ENCODE measurements at regions not wholly inside any gene's neighbourhood (a gene's known extent, or its start where the extent isn't known, plus 50 kb on each side); places are given as distances from the start of the nearest gene placed in this dataset.

DNA sequence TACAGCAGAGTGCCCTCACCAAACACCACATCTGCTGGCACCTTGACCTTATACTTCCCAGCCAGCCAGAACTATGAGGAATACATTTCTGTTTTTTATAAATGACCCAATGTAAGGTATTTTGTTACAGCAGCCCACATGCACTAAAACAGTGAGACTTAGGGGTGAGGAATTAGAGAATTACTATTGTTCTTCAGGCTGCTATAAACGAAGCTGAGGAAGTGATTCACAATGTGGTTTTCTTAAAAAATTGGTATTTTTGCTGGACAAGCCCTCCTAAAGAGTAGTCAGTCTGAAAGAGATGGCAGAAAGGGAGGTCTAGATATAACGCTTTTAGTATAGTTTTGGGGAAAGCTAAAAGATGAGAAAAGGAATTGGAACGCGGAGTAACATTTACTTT is 101.0 kb downstream of the SLITRK6 start:
- H3K4me3 ChIP-seq (ENCODE audit: low read length), result no peak overlapping the region
- DNase-seq (ENCODE audit: low read depth), result no peak
- TF ChIP-seq, protein P1, sequence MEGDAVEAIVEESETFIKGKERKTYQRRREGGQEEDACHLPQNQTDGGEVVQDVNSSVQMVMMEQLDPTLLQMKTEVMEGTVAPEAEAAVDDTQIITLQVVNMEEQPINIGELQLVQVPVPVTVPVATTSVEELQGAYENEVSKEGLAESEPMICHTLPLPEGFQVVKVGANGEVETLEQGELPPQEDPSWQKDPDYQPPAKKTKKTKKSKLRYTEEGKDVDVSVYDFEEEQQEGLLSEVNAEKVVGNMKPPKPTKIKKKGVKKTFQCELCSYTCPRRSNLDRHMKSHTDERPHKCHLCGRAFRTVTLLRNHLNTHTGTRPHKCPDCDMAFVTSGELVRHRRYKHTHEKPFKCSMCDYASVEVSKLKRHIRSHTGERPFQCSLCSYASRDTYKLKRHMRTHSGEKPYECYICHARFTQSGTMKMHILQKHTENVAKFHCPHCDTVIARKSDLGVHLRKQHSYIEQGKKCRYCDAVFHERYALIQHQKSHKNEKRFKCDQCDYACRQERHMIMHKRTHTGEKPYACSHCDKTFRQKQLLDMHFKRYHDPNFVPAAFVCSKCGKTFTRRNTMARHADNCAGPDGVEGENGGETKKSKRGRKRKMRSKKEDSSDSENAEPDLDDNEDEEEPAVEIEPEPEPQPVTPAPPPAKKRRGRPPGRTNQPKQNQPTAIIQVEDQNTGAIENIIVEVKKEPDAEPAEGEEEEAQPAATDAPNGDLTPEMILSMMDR (conservative IDR thresholded peaks at IDR 0.05; ENCODE audit: low read depth, low read length), result no peak

DNA sequence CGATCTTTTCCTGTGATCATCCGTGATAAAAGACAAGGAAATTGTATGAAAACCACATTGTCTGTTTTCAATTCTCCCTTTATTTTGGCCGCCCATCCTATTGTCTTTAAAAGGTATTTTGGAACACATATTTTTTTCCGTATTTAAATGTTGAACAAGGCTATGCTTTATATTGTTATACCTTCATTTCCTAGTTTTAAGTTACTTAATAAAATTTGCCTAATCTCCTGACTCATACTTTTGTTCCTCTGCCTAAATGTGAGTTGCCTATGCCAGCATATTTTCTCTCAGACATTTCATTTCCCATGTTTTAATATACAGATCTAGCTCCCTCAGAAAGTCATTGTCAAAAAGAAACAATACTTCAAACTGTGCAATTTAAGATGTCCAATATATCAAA is 104.2 kb downstream of the SLITRK6 start:
- TF ChIP-seq, protein P1 (conservative IDR thresholded peaks at IDR 0.05; ENCODE audit: low read depth, low read length), result no peak
- no peak overlapping the region for H3K4me3 ChIP-seq (ENCODE audit: low read length)
- DNase-seq (ENCODE audit: low read depth), result no peak

DNA sequence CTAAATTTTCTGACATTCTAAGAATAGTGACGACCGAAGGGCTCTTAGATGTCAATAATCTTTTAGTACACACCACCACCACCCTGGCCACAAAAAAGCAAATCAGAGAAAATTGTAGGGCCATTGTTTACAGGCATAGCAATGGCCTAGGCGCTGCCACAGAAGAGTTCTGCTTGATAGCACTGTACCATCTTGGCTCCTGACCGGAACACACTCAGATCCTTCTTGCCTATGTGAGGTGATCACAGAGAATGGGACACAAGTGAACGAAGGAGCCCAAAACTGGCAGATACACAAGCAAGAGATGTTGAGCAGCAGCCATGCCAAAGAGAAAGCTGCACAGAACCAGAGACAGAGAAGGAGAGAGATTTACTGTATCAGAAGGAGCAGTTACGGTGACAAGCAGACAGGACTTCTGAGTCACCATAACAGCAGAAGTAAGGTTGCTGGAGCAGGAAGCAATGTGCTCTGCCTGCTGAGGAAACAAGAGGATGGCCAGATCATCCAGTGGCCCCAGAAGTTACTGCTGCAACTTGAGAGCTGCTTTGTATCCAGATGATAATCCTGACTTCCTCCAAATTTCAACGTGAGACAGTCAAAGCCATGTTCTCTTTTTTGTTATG is 105.2 kb downstream of the SLITRK6 start:
- TF ChIP-seq, protein P1 (conservative IDR thresholded peaks at IDR 0.05; ENCODE audit: low read depth, low read length), result no peak
- H3K4me3 ChIP-seq (ENCODE audit: low read length), result no peak overlapping the region
- DNase-seq (ENCODE audit: low read depth), result no peak

DNA sequence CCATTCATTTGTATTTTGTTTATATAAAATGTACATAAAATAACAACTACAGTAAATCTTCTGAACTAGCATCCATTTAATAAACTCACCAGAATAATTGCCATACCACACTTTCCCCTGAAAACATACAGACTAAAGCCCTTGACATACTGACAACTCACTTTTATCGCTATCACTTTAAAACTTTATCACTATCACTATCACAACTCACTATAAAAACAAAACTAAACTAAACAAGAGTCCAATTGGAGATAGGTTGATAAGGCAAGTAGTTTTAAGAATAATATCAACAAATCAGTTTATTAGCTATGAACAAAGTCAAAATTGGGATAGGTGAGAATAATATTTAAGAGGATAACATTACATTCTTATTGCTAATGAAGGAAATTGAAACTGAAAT is 108.9 kb downstream of the SLITRK6 start:
- no peak overlapping the region for H3K4me3 ChIP-seq (ENCODE audit: low read length)
- no peak for DNase-seq (ENCODE audit: low read depth)
- TF ChIP-seq, protein P1 (conservative IDR thresholded peaks at IDR 0.05; ENCODE audit: low read depth, low read length), result no peak

DNA sequence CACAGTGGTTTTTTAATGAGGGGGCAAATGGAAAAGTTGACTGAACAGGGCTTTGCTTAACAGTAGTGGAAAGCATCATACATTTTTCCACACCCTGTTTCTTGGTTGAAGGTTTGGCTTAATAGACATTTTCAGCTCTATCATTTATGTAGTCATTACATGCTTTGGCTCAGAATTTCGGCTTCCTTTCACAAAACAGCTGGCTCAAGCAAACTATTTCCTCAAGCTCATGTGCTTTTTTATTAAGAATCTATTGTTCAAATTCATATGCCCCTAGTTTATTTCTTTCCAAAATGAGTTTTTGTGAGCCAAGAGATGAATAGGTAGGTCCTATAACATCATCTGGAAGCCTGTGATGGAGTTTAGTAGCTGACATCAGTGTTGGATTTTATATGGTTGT is 113.8 kb downstream of the SLITRK6 start:
- no peak for DNase-seq (ENCODE audit: low read depth)
- no peak overlapping the region for H3K4me3 ChIP-seq (ENCODE audit: low read length)

DNA sequence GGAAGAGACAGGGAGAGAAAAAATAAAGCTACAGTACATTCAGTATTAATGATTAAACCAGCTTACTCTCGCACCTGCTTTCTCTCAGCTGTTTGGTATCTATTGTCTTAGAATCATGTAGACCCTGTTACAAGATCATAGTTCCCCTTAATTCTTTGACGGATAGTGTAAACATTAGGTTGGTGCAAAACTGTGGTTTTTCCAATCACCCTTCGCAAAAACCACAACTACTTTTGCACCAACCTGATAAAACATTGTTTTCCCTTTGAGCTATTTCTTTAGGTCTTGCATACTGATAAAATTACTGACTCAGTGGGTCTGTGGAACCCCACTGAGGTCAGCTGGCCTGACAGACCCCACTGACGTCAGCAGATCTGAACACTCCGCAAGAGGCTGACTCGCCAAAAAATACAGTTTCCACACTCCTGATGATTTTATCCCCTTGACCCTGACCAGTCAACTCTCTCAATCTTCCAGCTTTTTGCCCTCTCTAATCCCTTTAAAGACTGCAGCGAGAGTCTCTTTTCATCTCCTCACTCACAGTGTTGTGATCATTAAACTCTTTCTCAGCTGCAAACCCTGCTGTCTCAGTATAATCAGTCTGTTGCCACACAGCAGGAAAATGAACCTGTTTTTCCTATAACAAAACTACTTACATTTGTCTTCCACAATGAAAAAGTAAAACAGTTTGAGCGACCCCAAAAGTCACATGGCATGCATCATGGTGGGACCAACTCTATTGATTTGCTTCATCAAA is 123.9 kb downstream of the SLITRK6 start:
- TF ChIP-seq, protein P1 (conservative IDR thresholded peaks at IDR 0.05; ENCODE audit: low read depth, low read length), result no peak
- no peak for DNase-seq (ENCODE audit: low read depth)
- no peak overlapping the region for H3K4me3 ChIP-seq (ENCODE audit: low read length)

More for the DNA sequence above, 113.8 kb downstream of the SLITRK6 start:
- TF ChIP-seq, protein P1 (conservative IDR thresholded peaks at IDR 0.05; ENCODE audit: low read depth, low read length), result no peak

DNA sequence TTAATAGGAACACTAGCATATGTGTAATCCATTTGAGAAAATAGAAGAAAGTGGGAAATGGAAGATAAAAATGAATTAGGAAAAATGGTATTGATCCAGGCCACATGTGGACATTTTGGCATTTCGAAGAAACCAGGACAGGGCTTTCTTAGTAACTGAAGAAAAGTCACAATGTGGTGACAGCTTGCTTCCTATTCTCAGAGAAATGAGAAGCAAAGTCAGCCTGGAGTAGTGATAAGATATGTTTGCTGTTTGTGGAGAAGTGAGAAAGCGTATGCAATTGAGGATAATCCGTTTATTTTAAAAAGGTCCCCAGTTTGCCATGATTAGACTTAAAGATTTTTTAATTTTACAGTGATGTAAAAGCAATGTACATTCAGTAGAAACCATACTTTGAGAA is 127.9 kb downstream of the SLITRK6 start:
- DNase-seq (ENCODE audit: low read depth), result no peak
- TF ChIP-seq, protein P1 (conservative IDR thresholded peaks at IDR 0.05; ENCODE audit: low read depth, low read length), result no peak
- no peak overlapping the region for H3K4me3 ChIP-seq (ENCODE audit: low read length)

Data from retinal pigment epithelial cell (primary cell).